ENCODE measurements at regions not wholly inside any gene's neighbourhood (a gene's known extent, or its start where the extent isn't known, plus 50 kb on each side); places are given as distances from the start of the nearest gene placed in this dataset.
A peak's percentile ranks its signal among the peaks of the same experiment; 100 is the strongest.
"Not testable (repeated sequence)": the region's sequence is repeated elsewhere in the genome, so short reads cannot be mapped to it uniquely, and the experiment has no call there.

- DNase-seq, result no peak
These were observed 647.2 kb upstream of the KLHL1 start for GRCh38 chr13:70755456-70755855.

DNA sequence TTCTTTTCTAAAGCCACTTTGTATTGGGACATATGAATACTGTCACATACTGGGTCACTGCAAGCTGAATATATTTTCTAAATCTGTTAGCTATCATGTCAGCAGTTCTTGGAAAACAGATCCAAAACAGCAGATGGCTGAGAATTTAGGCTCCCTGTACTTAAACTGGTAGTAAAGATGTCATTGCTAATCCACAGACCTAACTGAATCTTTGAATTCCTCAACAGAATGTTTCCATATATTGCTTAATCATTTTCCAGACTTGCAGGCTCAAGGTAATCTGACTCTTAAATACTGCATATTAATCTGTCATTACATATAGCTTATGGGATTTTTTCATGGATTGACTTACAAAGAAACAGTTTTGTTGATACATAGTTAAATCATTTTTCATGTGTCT, 639.0 kb upstream of the KLHL1 start:
- peak; percentile 59 for DNase-seq

DNA sequence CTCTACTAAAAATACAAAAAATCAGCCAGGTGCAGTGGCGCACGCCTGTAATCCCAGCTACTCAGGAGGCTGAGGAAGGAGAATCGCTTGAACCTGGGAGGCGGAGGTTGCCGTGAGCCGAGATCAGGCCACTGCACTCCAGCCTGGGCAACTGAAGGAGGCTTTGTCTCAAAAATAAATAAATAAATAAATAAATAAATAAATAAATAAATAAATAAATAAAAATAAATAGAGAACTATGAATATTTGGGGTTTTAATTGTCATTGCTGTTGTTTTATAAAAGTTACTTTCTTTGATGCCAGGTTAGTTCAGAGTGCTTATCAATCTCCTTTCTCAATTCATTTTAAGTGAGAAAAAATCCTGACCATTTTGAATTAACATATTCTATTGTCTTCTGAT, 638.2 kb upstream of the KLHL1 start:
- not testable (repeated sequence) for DNase-seq

DNA sequence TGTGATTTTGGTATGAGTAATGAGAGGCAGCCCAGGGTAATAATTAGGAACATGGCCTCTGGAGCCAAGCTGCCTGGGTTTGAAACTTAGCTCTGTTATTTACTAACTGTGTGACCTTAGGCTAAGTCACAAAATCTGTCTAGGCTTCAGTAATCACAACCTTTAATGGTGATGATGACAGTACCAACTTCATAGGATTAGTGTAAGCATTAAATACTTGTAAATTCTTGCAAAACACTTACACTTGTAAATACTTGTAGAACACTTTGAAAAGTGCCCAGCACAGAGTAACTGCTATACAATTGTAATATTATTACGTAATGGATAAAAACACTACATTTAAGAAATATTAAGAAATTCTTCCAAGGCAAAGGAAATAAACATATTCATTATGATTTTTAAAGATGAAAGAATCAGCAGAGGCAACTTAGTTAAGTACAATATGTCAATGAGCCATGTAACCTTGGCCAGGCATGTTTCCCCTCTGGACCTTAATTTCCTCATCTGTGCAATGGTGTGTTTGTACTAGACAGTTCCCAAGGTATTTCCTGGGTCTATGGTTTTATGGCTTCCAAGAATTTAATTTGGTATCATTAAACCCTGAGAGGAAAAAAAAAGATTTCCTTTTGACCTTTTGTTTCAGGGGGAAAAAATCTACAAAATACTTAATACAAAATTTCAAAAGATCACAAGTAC, 628.5 kb upstream of the KLHL1 start:
- no peak for DNase-seq

- no peak for DNase-seq
These were observed 624.4 kb upstream of the KLHL1 start for GRCh38 chr13:70732611-70733010.

DNA sequence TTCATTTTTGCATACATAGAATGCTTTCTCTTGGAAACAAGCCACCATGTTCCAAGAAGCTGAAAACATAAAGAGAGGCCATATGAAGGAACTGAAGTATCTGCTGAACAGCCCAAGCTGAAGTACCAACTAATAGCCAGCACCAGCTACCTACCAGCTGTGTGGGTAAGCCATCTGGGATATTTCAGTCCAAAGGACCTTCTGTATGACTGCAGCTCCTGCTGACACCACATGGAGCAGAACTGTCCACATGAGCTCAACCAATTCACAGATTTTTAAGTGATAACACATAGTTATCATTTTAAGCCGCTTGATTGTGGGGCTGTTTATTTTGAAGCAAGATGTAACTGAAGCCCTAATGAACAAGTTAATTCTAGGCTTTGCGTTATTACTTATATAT, 621.1 kb upstream of the KLHL1 start:
- DNase-seq, result peak; percentile 95

- peak; percentile 59 for DNase-seq
These were observed 615.5 kb upstream of the KLHL1 start for GRCh38 chr13:70723732-70724131.

DNA sequence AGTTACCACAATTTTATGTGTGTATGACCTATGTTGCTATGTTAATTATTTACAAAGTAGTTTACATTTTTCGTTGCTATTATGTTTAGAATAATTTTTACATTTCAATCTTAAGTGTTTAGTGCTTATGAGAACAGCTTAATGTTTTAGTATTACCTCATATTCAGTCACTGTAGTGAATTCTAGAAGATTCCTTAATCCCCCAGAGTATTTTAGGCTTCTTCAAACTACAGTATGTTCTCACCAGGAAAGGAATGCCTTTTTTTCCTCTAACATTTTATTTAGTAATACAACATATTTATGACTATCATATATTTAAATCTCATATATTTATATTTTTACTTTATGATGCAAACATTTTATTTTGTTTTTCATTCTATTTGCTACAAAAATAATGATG, 612.1 kb upstream of the KLHL1 start:
- DNase-seq, result no peak

DNA sequence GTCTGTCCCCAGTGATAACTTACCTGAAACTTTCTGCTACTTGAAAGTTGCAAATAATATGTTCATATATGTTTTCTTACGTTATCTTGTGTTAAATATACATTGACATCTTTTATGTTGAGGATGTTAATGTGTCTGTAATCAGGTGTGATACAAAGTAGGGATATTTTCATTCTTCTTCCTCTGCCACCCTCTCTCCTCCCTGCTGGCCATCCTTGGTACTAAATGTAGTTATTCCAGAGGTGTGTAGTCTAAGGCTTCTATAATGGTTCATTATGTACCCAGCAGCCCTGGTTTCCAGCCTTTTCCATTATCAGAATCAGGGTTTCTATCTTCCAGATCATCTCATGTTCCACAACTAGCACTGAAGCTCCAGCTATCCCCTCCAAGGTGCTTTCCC, 606.7 kb upstream of the KLHL1 start:
- DNase-seq, result no peak

DNA sequence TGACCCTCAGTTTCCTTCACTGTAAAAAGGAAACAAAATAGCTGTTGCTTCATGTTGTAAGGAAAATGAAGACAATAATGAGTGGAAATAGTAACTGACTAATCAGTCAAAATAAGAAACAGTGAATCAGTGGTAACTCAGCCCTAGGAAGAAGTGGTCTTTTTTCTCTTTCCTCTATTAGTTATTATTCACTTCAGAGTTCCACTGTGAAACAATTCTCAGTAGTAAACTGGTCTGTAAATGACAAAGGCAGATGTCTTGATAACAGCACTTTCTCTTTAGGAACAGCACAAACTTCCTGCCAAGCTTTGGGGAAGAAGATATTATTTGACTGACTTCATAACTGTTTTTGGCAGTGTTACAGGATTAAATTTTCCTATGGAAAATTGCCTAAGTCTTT, 600.5 kb upstream of the KLHL1 start:
- no peak for DNase-seq

DNA sequence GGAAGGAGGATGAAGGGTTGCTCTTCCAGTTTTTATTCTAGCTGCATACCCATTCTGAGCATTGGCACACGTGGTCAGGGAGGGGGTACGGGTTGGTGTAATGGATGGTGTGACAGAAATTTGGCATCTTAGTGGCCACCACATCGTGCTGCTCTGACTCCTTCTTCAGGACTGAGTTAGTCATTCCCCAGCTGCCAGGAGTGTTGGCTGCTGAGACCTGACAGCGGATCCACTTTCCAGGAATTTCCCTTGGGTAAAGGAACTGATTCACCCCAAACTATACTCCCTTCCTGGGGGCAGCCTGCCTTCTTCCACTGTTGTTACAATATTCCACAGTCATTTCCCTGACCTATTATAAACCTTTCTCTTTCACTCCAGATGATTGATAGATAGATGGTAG, 595.5 kb upstream of the KLHL1 start:
- DNase-seq, result no peak

DNA sequence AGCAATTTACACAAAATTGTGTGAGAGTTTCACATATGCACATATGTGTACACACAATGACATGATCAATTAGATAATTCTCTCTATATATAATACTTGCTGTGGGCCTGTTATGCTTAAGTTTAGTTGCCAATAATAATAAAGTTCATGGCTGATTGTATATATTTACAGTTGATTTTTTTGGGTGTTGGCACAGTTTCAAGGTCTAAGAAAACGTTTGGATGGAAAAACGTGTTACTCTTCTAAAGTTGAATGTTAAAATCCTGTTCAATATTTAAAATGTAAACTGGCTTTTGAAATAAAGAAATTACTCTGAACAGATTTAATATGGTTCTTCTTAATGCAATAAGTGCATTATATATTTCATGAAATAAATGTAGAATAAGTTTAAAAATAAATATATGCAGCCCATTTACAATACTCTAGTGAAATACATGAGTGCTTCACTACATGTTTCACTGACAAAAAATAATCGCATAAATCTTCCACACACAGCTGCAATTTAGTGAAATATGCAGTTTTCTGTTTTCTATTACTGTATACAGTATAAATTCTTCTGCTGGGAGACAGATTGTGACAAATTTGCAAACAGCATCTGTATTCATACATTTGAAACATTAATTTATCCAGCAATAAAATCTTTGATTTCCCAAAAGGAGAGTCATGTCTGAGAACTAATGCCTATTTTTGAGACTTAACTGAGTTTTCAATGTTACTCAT, 586.9 kb upstream of the KLHL1 start:
- DNase-seq, result no peak

GRCh38 chr13:70668983-70669382, 560.7 kb upstream of the KLHL1 start:
- no peak for DNase-seq

DNA sequence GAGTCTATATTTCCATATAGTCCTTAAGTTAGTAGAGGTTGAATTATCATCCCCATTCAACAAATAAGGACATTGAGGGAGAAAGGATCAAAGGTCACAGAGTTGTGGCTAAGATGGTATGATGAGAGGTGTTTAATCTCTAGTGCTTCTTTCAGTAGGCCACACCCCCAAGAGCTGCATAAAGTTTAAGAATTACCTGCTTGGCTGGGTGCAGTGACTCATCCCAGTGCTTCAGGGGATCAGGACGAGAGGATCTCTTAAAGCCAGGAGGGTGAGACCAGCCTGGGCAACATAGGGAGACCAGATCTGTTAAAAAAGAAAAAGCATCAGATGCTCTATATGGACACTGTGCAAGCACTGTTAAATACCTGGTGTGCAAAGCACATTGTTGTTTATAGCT, 560.0 kb upstream of the KLHL1 start:
- no peak for DNase-seq

DNA sequence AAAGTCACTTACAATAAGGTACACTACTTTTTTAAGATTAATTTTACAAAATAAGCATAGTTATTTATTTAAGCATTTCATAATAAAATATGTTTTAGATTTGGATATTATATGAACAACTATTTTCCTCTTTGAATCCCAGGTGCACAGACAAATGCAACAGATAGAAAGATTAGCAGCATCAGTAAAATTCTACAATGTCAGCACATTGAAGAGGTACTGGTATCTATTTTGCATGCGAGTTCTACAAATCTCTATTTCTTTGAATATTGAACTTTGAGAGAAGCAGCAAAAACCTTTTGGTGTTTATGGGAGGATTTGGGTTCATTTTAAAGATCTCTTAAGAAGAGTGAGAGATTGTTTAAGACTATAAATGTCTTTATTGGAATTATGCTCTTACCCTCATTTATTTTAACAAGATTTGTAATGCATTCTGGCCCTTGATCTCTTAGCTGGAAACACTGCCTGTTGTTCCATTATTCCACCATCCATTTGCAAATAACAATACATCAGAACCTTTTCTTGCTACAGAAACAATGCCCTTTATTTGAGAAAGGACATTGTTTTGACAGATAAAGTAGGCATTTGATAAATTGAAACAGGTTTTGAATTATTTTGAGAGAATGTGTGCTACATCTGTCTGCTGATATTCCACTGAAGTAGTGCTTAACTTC, 558.8 kb upstream of the KLHL1 start:
- no peak for DNase-seq

DNA sequence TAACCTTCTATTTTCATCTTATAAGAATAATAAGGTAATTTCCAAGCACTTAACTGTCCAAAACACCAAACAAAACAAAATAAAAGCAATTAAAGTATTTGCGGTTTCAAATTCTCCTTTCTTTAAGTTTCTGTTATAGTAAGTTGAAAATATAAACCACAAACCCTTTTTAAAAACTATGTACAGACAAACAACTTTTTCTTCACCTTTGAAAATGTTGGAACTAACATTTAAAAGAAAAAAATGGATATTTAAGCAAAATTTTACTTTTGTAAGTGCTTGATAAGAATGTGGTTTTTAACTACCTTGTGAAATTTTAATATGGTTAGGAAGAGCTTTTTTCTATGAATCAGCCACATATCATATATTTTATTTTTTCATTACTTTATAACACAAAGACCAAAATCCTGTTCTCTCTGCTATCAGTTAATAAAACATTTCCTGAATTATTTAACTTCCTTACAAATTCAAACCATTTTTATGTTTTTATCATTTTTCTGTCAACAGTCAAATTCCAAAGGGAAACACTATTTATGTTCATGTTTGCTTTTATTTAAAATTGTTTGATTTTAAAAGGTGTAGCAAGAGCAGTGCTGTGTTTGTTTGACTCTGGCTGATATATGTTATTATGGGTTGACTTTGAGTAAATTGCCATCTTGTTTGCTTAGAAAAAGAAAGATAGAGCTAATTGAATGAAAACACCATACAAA, 554.1 kb upstream of the KLHL1 start:
- no peak for DNase-seq

DNA sequence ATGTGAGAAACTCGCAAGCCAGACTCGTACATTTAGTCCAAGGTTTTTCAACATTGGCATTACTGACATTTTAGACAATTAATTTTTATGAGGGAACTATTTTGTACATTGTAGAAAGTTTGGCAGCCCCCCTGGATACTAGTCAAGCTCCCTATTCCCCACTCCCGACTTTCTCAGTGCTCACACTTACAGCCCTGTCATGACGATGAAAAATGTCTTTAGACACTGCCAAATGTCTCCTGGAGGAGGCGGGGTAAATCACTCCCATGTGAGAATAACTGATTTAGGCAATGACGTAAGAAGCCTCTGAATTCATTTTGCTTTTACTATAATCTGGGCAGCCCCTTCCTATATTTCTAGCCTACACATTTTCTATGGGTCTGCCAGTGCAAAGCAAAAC, 535.8 kb upstream of the KLHL1 start:
- DNase-seq, result no peak

GRCh38 chr13:70634893-70635292, 526.6 kb upstream of the KLHL1 start:
- DNase-seq, result no peak

DNA sequence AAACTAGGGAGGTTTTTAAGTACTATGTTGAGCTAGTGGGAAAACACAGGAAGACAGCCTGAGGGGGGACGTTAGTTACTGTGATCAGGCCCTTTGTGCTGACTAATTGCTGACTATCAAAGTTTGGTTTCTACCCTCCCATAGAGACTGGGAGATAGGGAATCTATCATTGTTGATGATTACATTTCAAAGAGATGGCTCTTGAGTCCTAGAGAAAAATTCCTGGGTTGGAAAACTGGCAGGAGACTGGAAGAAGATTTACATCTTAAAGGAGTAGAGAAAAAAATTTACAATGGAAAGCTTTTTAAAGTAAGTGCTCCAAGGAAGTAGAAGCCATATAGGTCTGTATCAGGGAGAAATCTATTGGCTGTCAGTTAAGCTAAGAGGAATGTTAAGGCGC, 522.0 kb upstream of the KLHL1 start:
- no peak for DNase-seq

DNA sequence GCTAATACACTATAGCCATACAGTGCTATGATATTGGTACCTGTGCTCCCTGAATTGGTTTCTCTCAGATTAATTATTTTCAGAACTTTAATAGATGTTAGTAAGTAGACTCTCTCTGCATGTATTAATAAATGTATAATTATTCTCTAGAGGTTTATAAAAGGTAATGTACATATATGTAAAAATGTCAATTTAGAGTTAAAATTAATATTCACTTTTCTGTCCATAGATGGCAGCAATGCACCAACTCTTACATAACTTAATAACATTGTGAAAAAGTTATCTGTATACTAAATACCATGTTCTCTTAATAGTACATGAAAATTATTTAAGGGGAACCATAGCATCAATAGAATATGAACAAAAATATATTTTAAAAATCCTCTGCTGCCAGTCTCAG, 515.0 kb upstream of the KLHL1 start:
- DNase-seq, result no peak

DNA sequence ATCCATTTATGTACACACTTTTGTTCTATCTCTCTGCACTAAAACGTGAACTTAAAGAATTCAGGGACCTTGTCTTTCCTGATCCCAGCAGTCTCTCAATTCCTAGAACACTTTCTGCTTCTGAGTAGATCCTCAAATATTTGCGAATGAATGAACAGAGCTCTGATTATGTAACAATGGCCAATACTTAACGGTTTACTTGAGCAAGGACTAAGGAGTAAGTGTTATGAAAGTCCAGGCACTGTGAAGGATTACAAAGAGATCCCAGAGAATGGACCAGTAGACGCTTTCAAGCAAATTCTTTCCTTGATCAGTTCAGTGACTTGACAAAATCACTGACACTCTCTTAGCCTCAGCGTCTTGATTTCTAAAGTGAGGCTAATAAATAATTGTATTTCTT, 514.5 kb upstream of the KLHL1 start:
- no peak for DNase-seq

GRCh38 chr13:70619936-70620335, 511.7 kb upstream of the KLHL1 start:
- DNase-seq, result no peak

GRCh38 chr13:70616847-70617246, 508.6 kb upstream of the KLHL1 start:
- no peak for DNase-seq

GRCh38 chr13:70613295-70613694, 505.0 kb upstream of the KLHL1 start:
- no peak for DNase-seq

Measured in DMS 273 treated with DMSO at 0.1 percent for 48 hours (cell line).